Breast epithelium (tissue), 3 donors: ENCODE measurements at regions not wholly inside any gene's neighbourhood (a gene's known extent, or its start where the extent isn't known, plus 50 kb on each side); places are given as distances from the start of the nearest gene placed in this dataset.

ENCODE experiments used
- POLR2A ChIP-seq: fragments of 450-650 bp; IDR thresholded peaks from one replicate; pipeline ENCODE4 v1.6.1; 2016; ENCODE audit warnings: antibody characterized with exemption, mild to moderate bottlenecking, moderate library complexity
- POLR2AphosphoS5 ChIP-seq, 3 donors: sonication (generic); formaldehyde crosslinking; IDR thresholded peaks; one replicate each; pipeline ENCODE4 v1.6.1; 2017; ENCODE audit warnings: antibody characterized with exemption in 3 of 3
- TF ChIP-seq, protein P1 (sequence below), 3 donors: fragments of 450-650 bp; IDR thresholded peaks; one replicate each; pipeline ENCODE4 v1.5.1; 2016 to 2017; ENCODE audit warnings: antibody characterized with exemption in 3 of 3, mild to moderate bottlenecking in 3 of 3, moderate library complexity in 3 of 3

DNA sequence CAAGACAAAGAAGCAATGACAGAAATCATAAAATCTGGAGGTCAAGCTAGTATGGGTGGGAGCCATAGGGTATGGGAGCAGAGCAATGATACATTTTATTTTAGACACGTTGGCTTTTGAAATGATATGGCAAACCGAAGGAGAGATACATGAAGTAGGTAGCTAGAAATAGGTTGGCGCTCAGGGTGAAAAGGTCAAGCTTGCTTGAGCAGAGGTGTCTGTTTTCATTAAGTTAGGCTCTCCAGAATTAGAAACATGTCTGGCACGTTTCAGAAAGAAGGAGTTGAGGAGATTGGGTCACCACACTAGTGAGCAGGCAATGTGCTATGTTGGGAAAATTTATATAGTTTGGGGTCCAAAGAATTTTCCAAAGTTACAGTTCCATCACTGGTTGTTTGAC lies 151.4 kb downstream of the AMY1C start:
- TF ChIP-seq POLR2AphosphoS5 (IDR thresholded peaks at IDR 0.05) (no peak), POLR2A (no peak)
- TF ChIP-seq, protein P1, sequence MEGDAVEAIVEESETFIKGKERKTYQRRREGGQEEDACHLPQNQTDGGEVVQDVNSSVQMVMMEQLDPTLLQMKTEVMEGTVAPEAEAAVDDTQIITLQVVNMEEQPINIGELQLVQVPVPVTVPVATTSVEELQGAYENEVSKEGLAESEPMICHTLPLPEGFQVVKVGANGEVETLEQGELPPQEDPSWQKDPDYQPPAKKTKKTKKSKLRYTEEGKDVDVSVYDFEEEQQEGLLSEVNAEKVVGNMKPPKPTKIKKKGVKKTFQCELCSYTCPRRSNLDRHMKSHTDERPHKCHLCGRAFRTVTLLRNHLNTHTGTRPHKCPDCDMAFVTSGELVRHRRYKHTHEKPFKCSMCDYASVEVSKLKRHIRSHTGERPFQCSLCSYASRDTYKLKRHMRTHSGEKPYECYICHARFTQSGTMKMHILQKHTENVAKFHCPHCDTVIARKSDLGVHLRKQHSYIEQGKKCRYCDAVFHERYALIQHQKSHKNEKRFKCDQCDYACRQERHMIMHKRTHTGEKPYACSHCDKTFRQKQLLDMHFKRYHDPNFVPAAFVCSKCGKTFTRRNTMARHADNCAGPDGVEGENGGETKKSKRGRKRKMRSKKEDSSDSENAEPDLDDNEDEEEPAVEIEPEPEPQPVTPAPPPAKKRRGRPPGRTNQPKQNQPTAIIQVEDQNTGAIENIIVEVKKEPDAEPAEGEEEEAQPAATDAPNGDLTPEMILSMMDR (IDR thresholded peaks at IDR 0.05), result no peak
